OCI-LY7 (cell line): ENCODE measurements at regions not wholly inside any gene's neighbourhood (a gene's known extent, or its start where the extent isn't known, plus 50 kb on each side); places are given as distances from the start of the nearest gene placed in this dataset.
"Not testable (repeated sequence)": the region's sequence is repeated elsewhere in the genome, so short reads cannot be mapped to it uniquely, and the experiment has no call there.

Experiments
- BruUV-seq: library from RNA; stranded (reverse); fragments of 400-500 nt; replicated peaks from 2 replicates; lab custom pipeline; 2021; lab: Mats Ljungman, UMichigan
- CTCF ChIA-PET: fragments of 300-600 bp; sonication (Branson Sonifier 250); formaldehyde crosslinking; loops from one replicate; lab custom pipeline; 2022; ENCODE audit warnings: antibody characterized with exemption; ENCODE audit not compliant: unreplicated experiment; lab: Charles Lee
- POLR2A ChIA-PET: fragments of 300-600 bp; sonication (Branson Sonifier 250); formaldehyde crosslinking; loops from one replicate; lab custom pipeline; 2022; ENCODE audit warnings: antibody characterized with exemption; lab: Charles Lee
- DNase-seq: peaks from one replicate; pipeline ENCODE4 v3.0.0-alpha.2; 2015; ENCODE audit warnings: low spot score
- H2AFZ ChIP-seq: fragments of 200-600 bp; sonication (generic), shearing (Covaris generic); 2 replicates; pipeline ENCODE4 v1.6.1; 2014; ENCODE audit warnings: mild to moderate bottlenecking, antibody characterized with exemption, low read length, moderate library complexity
- H3K27ac ChIP-seq: fragments of 200-600 bp; sonication (generic); 2 replicates; pipeline ENCODE4 v1.5.1; 2014; ENCODE audit warnings: mixed run types, low read depth, mild to moderate bottlenecking, moderate library complexity, low read length, inconsistent platforms; ENCODE audit not compliant: poor library complexity, severe bottlenecking
- H3K36me3 ChIP-seq: fragments of 200-600 bp; sonication (generic); 2 replicates; pipeline ENCODE4 v1.6.1; 2014; ENCODE audit warnings: mild to moderate bottlenecking, antibody characterized with exemption, low read length, moderate library complexity, mixed read lengths; ENCODE audit not compliant: insufficient read depth
- H3K4me1 ChIP-seq: fragments of 200-600 bp; sonication (generic); 2 replicates; pipeline ENCODE4 v1.5.1; 2014; ENCODE audit warnings: mild to moderate bottlenecking, low read length; ENCODE audit not compliant: insufficient read depth, poor library complexity, severe bottlenecking
- H3K4me2 ChIP-seq: fragments of 200-600 bp; sonication (generic); 2 replicates; pipeline ENCODE4 v1.6.1; 2014; ENCODE audit warnings: mild to moderate bottlenecking, low read length
- H3K4me3 ChIP-seq: fragments of 200-600 bp; sonication (generic); 2 replicates; pipeline ENCODE4 v1.5.1; 2014; ENCODE audit warnings: mild to moderate bottlenecking, low read depth, low read length; ENCODE audit not compliant: poor library complexity, severe bottlenecking
- H3K79me2 ChIP-seq: fragments of 200-600 bp; sonication (generic); 2 replicates; pipeline ENCODE4 v1.6.1; 2016; ENCODE audit warnings: low read depth, mild to moderate bottlenecking, low read length, moderate library complexity, mixed read lengths; ENCODE audit not compliant: insufficient read depth
- H3K9me2 ChIP-seq: fragments of 200-600 bp; sonication (generic); 2 replicates; pipeline ENCODE4 v1.6.1; 2016; ENCODE audit warnings: mild to moderate bottlenecking, low read length, mixed read lengths; ENCODE audit not compliant: insufficient read depth
- H3K9me3 ChIP-seq: fragments of 200-600 bp; sonication (generic); 2 replicates; pipeline ENCODE4 v1.6.1; 2014; ENCODE audit warnings: mild to moderate bottlenecking, mixed run types, low read length, mixed read lengths
- H4K20me1 ChIP-seq: fragments of 200-600 bp; sonication (generic); 2 replicates; pipeline ENCODE4 v1.6.1; 2014; ENCODE audit warnings: mild to moderate bottlenecking, antibody characterized with exemption, low read length, moderate library complexity, mixed read lengths; ENCODE audit not compliant: insufficient read depth
- EZH2phosphoT487 ChIP-seq: fragments of 200-600 bp; sonication (generic); IDR thresholded peaks from 2 replicates; pipeline ENCODE4 v1.6.1; 2018; ENCODE audit warnings: low read depth, borderline replicate concordance, mild to moderate bottlenecking, mixed run types, antibody characterized with exemption, low read length, moderate library complexity, mixed read lengths
- intact Hi-C: fragments of 100-400 bp; cut with micrococcal nuclease; formaldehyde crosslinking; loops from one replicate; pipeline ENCODE4 v1.10.0; 2022; ENCODE audit not compliant: unreplicated experiment
- TF ChIP-seq, protein P1 (sequence below): fragments of 200-600 bp; sonication (generic); conservative IDR thresholded peaks from 2 replicates; pipeline ENCODE4 v1.5.1; 2014; ENCODE audit warnings: mild to moderate bottlenecking, antibody characterized with exemption, low read length, moderate library complexity, mixed read lengths

DNA sequence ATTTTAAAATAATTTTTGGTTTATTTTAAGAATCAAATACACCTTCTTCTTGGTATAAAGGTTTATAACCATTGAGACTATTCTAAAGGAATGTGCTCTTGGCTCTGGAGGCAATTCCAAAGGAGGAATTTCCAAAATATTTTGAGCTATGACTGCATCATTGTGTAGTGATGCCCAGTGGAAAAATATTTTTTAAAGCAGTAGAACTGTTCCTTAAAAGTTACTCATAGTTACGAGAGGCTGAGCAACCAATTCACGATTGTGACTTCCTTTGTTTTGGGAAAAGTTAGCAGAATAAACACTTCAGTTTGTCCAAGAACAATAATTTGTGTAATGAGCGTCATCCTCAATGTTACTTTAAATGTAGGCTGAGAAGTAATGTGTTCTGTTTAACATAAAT is 233.6 kb downstream of the BAMBI start:
- Histone ChIP-seq H3K36me3 (no peaks in the 10 kb centered on the region), H3K27ac (no peak overlapping the region), H3K9me2 (no peaks in the 10 kb centered on the region), H3K4me1 (no peaks in the 10 kb centered on the region), H4K20me1 (no peaks in the 10 kb centered on the region), H3K9me3 (no peaks in the 10 kb centered on the region), H2AFZ (no peak overlapping the region), H3K4me3 (no peak overlapping the region), H3K4me2 (no peak overlapping the region), H3K79me2 (no peaks in the 10 kb centered on the region)
- BruUV-seq: no TSS peak
- ChIA-PET CTCF (no interaction called here), POLR2A (no interaction called here)
- TF ChIP-seq EZH2phosphoT487: no peak
- TF ChIP-seq, protein P1, sequence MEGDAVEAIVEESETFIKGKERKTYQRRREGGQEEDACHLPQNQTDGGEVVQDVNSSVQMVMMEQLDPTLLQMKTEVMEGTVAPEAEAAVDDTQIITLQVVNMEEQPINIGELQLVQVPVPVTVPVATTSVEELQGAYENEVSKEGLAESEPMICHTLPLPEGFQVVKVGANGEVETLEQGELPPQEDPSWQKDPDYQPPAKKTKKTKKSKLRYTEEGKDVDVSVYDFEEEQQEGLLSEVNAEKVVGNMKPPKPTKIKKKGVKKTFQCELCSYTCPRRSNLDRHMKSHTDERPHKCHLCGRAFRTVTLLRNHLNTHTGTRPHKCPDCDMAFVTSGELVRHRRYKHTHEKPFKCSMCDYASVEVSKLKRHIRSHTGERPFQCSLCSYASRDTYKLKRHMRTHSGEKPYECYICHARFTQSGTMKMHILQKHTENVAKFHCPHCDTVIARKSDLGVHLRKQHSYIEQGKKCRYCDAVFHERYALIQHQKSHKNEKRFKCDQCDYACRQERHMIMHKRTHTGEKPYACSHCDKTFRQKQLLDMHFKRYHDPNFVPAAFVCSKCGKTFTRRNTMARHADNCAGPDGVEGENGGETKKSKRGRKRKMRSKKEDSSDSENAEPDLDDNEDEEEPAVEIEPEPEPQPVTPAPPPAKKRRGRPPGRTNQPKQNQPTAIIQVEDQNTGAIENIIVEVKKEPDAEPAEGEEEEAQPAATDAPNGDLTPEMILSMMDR: no peak
- DNase-seq: no peak
- intact Hi-C loops: no loop called here

DNA sequence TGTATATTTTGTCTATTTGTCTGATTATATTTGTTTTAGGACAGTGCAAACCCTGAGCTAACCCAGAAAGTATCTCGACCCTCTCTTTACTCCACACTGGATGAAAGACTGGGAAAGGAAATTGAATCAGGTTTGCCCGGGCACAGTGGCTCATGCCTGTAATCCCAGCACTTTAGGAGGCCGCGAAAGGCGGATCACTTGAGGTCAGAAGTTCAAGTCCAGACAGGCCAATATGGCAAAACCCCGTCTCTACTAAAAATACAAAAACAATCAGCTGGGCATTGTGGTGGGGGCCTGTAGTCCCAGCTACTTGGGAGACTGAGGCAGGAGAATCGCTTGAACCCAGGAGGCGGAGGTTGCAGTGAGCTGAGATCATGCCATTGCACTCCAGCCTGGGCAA is 234.2 kb downstream of the BAMBI start:
- intact Hi-C loops, DNase-seq, H3K4me3 ChIP-seq, BruUV-seq, H4K20me1 ChIP-seq, H3K9me3 ChIP-seq, H3K79me2 ChIP-seq, H3K27ac ChIP-seq, H3K4me2 ChIP-seq, POLR2A ChIA-PET, H3K36me3 ChIP-seq, CTCF ChIA-PET, H3K4me1 ChIP-seq, H3K9me2 ChIP-seq, H2AFZ ChIP-seq: not testable (repeated sequence)

DNA sequence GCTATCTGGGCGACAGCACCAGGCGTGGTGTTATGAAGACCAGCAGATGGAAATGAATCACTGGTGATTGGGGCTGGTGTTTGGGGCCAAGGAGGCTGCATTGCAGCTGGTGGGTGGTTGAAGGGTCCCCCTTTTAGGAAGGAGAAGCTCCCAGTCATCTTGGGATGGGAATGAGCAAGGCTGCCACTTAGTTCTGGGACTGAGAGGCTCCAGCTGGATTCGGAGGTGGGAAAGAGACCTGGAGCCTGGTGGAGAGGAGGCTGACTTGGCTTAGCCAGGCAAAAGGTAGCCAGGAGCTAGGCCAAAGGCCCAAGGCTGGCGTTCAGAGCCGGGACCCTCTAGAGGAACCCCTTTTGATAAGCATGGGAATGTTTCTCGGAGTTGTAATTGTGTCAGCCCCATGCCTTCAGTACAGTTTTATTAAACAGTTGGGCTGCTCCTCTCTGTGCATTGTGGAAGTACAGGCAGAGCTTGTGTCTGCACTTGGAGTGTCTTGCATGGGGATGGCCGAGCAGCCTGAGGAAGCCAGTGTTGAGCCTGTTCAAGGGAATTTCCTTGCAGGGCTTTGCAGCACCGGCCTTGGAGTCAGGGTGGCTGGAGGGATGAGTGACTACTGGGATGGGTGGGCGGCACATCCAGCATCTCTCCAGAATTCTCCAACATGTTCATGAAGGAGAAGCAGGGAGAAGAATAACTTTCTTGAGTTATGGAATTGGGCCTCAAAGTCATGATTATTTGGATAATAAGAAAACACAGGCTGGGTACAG is 234.9 kb downstream of the BAMBI start:
- Histone ChIP-seq H3K9me2 (no peaks in the 10 kb centered on the region), H2AFZ (no peak overlapping the region)

More for the DNA sequence above, 234.9 kb downstream of the BAMBI start:
- CTCF ChIA-PET: no interaction called here
- Histone ChIP-seq H3K79me2 (no peaks in the 10 kb centered on the region), H3K4me2 (no peak overlapping the region), H3K36me3 (no peaks in the 10 kb centered on the region), H4K20me1 (no peaks in the 10 kb centered on the region), H3K4me3 (no peak overlapping the region), H3K9me3 (no peaks in the 10 kb centered on the region), H3K4me1 (no peaks in the 10 kb centered on the region), H3K27ac (no peak overlapping the region)
- TF ChIP-seq, protein P1: no peak
- no peak for TF ChIP-seq EZH2phosphoT487
- BruUV-seq: no TSS peak
- no peak for DNase-seq
- intact Hi-C loops: no loop called here
- POLR2A ChIA-PET: interaction anchor here (0.6 to 0.7 kb wide), 2 partner anchors 426 to 450 kb away, joined by 3 read pairs; no protein-coding TSS in a partner anchor
